ENCODE measurements at regions not wholly inside any gene's neighbourhood (a gene's known extent, or its start where the extent isn't known, plus 50 kb on each side); places are given as distances from the start of the nearest gene placed in this dataset.
A peak's percentile ranks its signal among the peaks of the same experiment; 100 is the strongest.

DNA sequence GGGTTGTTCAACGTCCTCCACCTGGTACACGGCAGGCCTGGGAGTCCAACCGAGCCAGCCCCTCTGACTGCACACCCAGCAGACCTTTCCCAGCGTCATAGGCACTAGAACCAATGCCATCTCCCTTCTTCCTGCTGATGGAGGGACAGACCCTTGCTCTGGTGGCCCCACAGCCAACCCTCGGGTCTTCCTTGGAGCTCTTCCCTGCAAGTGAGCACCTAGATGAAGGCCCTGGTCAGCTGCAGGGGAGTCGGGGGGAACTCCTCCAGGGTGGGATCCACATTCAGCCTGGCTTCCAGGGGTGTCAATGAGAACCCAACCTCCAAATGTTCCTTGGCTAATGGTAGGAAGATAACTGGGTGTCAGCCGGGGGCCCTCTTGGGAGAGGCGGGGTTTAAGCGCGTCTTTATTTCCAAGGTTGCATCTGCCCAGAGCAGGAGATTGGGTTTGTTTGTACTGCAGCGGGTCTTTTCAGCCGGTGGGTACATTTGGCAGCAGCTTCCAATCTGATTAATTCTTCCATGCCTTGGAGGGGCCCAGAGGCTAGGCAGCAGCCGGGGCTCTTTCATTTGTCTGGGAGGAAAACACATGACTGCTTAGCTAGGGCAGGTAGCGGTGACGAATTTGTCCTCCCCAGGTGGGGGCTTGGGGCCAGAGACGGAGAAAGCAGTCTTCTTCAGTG lies 56.0 kb upstream of the SHISAL1 start:
- no peak for DNase-seq (ENCODE audit: low read depth in 2 of 2)

DNA sequence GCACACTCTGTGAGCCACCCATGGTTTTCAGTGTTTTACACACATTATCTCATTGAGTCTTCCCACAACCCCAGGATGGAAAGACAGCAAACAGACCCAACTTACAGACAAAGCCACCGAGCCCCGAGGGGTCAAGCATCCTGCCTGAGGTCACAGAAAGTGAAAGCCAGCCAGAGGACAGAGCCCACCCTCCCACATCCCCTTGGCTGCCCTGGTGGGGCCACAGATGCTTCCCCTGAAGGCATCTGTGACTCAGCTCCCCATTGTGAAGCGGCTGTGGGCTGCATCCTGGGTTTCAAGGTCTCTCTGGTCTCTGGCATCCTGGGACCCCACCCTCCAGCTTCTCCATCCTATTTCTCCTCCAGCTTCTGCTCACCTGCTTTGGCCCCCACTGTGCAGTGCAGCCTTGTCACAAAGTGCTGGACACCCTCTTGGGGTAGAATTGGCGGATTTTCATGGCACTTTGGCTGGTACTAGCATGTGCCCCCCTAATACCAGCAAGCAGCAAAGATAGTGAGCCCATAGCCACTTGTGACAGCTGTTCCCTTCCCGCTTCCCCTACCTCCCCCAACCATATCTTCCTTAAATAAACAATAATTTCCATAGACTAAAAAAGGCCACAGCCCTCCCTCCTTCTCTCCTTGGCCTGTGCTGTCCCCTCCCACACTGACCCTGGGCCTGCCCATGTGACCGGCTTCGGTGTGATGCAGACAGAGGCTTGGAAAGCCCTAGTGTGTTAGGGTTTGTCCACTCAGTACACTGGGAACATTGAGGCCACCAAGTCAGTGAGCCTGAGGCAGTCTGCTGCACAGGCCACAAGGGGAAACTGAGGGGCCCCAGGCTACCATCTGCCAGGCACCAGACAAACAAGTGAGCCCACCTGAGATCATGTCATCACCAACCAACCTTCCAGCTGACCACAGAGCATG lies 53.9 kb upstream of the SHISAL1 start:
- DNase-seq (ENCODE audit: low read depth in 2 of 2) = no peak

DNA sequence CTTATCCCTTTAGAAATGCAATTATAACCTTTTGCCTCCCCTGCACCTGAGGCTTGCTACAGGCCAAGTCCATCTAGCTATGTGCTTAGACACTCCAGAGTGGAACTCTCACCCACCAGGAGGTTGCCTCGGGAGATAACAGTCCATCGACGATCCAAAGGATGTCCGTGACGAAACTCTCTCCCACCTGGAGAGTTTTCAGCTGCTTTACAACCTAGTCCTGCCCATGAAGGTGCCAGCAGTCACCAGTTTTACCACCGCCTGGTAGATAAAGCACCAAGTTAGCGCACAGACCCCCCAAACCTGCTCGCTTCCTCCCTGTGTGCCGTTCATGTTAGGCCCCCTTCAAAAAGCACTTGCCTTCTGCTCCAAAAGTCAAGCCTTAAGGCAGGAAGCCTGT lies 53.1 kb upstream of the SHISAL1 start:
- no peak for DNase-seq (ENCODE audit: low read depth in 2 of 2)

DNA sequence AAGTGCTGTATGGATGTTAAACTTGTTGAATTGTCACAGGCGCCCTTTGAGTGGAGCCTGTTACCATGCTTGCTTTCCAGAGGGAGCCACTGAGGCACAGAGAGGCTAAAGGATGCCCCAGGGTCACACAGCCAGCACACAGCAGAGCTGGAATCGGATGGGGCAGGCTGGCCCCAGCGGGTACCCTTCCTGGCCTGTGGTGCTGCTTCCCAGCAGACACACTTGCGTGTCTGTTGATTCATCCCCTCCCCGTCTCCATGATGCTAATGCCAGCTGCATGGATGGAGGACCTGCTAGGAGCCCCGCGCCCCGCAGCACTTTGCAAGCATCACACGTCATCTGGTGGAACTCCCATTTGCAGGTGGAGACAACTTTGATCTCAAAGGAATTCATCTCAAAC lies 52.4 kb upstream of the SHISAL1 start:
- DNase-seq (ENCODE audit: low read depth in 2 of 2) = no peak

DNA sequence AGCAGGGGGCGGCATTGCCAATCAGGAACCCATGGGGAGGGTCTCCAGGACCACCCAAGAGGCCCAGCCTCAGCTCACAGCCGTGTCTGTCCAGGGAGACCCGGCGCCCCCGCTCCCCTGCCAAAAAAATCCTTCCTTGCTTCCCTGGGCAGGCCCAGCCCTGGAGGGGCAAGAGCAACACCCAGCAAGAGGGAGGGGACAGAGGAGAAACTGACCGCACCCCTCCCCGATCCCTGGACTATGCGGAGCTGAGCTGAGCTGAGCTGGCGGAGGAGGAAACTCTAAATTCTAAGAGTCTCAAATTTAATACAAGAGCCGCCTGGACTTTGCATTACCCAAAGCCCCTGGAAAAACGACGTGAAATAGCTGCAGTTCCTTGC lies 52.0 kb upstream of the SHISAL1 start:
- DNase-seq (ENCODE audit: low read depth in 2 of 2) = no peak

DNA sequence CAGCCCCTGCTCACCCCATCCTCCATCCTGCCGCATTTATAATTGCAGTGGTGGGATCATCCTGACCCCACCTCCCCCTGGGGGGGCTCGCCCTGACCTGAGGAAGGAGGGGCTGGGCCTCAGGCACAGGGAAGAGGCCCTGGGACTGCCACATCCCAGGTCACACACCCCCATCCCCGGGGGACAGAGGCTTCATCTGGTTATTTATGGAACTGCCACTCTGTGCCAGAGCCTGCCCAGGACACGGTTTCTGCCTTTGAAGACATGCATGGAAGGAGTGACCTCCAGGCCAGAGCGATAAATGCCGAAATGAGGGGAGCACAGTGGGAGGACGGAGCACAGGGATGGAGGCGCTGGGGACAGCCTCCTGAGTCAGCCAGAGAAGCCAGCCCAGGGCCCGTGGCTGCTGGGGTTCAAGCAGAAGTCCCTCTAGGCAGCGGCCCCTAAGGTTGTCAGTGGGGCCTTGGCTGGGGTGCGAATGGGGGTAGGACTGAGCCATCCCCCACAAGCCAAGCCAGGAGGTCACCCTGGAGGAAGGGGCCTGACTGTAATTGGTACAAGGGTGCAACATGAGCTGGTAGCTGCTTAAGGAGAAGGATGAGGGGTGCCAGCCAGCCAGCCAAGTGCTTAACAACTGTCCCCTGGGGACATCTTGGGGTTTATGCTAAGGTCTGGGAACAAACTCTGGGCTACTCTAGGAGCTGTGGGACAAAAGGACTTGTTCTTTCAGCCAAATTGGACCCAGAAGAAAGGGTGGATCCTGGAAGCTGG lies 51.4 kb upstream of the SHISAL1 start:
- DNase-seq (ENCODE audit: low read depth in 2 of 2) = no peak

DNA sequence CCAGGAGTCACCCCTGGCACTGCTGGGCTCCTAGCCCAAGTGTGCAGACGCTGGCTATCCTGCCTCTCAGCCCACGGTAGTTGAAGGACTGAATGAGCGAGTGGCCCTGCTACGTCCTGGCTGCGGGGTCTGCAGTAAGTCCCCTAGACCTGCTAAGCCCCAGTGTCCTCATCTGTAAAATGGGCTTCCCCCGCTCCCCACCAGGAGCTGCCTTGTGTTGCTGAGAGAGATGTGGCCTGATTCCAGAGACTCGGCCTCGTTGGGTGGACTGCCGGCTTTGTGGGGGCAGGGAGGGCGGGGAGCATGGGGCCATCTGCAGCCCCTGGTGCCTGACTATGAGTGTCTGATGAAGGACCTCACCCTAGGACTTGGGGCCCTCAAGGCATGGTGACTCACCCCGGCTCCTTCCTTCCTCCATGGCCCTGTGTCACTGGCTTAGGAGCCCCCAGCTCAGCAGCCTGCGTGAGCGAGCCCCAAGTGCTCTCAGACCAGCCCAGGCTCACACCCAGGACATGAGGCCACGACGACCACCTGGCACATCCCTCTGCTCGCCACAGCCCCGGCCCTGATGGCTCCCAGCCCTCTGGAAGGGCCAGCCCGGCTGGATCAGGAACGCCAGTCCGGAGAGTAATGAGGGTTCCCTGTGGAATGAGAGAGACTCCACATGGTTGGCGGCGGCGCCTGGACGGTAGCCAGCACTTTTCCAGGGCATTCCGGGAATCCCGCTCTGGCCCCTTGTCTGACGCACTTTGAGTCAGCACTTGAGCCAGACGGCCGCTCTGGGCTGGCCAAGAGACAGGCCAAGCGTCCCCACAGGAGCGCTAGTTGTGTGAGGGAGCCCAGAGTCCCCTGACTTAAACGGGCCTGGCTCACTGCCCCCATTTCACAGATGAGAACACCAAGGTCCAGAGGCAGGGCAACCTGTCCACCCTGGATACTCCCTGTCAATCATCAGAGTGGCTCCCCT lies 50.5 kb upstream of the SHISAL1 start:
- DNase-seq (ENCODE audit: low read depth in 2 of 2) = peak; percentile 66 to 70

DNA sequence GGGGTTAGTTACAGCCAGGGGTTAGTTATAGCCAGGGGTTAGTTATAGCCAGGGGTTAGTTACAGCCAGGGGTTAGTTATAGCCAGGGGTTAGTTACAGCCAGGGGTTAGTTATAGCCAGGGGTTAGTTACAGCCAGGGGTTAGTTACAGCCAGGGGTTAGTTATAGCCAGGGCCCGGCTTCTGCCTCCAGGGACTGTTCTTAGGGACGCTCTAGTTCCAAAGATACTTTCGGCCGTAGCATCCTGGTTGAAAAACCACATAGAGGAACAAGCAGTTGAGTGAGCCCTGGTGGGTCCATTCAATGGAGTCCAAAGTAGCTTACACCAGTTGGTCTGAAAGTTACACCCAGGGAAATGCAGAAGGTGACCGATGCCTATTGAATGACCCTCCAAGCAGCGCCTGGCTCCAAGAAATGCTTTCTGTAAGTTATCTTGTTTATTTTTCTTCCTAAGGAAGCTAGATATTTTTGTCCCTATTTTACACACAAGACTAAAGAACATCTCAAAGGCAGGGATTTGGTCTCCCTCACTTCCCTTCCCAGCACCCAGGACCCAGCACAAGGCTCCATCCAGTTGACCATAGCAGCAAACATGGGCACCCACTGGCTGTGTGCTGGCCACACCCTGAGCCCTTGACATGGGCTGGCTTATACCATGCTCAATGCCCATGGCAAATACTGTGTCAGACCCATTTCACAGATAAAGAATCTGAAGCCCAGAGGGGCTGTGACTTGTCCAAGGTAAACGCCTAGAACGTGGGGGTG lies 49.7 kb upstream of the SHISAL1 start:
- no peak for DNase-seq (ENCODE audit: low read depth in 2 of 2)
